ENCODE measurements at regions not wholly inside any gene's neighbourhood (a gene's known extent, or its start where the extent isn't known, plus 50 kb on each side); places are given as distances from the start of the nearest gene placed in this dataset.

DNA sequence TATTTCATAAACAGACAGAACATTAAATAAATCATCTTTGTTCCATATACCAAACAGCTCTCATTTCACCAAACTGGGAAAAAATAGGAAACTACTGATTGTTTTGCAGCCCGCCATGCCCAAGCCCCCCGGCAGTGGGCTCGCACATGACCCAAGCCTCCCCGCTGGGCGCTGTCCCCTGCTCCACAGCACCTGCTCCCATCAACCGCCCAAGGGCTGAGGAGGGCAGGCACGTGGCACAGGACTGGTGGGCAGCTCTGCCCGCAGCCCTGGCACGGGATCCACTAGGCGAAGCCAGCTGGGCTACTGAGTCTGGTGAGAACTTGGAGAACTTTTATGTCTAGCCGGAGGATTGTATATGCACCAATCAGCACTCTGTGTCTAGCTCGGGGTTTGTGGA is 554.8 kb upstream of the CCNG1 start:
- no peak overlapping the region for H3K27ac ChIP-seq
- intact Hi-C loops (cut with DNase I): no loop called here
- H3K4me1 ChIP-seq: no peaks in the 10 kb centered on the region
- DNase-seq (ENCODE audit: low spot score in 2 of 2): no peak
- H3K9me3 ChIP-seq: no peaks in the 10 kb centered on the region
- TF ChIP-seq, protein P1, sequence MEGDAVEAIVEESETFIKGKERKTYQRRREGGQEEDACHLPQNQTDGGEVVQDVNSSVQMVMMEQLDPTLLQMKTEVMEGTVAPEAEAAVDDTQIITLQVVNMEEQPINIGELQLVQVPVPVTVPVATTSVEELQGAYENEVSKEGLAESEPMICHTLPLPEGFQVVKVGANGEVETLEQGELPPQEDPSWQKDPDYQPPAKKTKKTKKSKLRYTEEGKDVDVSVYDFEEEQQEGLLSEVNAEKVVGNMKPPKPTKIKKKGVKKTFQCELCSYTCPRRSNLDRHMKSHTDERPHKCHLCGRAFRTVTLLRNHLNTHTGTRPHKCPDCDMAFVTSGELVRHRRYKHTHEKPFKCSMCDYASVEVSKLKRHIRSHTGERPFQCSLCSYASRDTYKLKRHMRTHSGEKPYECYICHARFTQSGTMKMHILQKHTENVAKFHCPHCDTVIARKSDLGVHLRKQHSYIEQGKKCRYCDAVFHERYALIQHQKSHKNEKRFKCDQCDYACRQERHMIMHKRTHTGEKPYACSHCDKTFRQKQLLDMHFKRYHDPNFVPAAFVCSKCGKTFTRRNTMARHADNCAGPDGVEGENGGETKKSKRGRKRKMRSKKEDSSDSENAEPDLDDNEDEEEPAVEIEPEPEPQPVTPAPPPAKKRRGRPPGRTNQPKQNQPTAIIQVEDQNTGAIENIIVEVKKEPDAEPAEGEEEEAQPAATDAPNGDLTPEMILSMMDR (IDR thresholded peaks at IDR 0.05): no peak
- H3K36me3 ChIP-seq: no peaks in the 10 kb centered on the region
- no peaks in the 10 kb centered on the region for H3K27me3 ChIP-seq
- no peak overlapping the region for H3K4me3 ChIP-seq

DNA sequence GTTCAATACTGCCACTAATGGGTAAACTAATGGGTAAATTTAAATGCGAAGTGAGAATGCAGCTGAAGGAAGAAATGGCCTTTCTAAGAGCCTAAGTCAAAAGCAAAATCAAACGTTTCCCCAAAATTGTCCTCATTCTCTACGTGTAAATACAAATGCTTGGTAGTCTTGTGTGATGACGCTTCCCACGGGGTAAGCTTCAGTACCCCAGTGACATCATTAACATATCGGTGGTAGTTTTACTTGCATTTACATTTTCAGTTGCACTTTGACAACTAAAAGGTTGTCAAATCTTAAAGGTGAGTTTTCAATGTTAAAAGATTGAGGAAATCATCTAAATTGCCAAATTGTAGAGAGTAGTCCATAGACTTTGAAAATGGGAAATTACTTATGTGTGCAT is 550.7 kb upstream of the CCNG1 start:
- TF ChIP-seq, protein P1 (IDR thresholded peaks at IDR 0.05): no peak
- no peaks in the 10 kb centered on the region for H3K9me3 ChIP-seq
- DNase-seq (ENCODE audit: low spot score in 2 of 2): no peak
- no peaks in the 10 kb centered on the region for H3K36me3 ChIP-seq
- no peak overlapping the region for H3K4me3 ChIP-seq
- intact Hi-C loops (cut with DNase I): no loop called here
- no peaks in the 10 kb centered on the region for H3K4me1 ChIP-seq
- no peak overlapping the region for H3K27ac ChIP-seq
- no peaks in the 10 kb centered on the region for H3K27me3 ChIP-seq

DNA sequence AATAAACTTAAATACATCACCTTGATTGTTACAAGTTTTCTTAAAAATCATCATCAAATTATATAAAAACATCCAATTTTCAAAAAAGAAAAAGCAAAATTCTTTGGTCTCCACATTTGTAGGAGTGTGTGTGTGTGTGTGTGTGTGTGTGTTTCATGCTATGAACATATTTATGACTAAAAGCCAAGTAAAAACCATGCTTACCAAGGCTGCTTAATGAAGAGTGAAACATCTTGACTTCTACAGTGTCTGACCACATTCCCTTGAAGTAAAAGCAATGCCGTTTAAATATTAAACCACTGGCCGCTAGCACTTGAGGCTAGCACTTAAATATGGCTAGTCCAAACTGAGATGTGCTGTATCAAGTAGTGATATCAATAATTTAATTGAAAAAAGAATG is 549.1 kb upstream of the CCNG1 start:
- H3K27me3 ChIP-seq: no peaks in the 10 kb centered on the region
- H3K9me3 ChIP-seq: no peaks in the 10 kb centered on the region
- no peak overlapping the region for H3K4me3 ChIP-seq
- intact Hi-C loops (cut with DNase I): no loop called here
- no peak for DNase-seq (ENCODE audit: low spot score in 2 of 2)
- H3K36me3 ChIP-seq: no peaks in the 10 kb centered on the region
- TF ChIP-seq, protein P1 (IDR thresholded peaks at IDR 0.05): no peak
- H3K4me1 ChIP-seq: no peaks in the 10 kb centered on the region
- no peak overlapping the region for H3K27ac ChIP-seq

DNA sequence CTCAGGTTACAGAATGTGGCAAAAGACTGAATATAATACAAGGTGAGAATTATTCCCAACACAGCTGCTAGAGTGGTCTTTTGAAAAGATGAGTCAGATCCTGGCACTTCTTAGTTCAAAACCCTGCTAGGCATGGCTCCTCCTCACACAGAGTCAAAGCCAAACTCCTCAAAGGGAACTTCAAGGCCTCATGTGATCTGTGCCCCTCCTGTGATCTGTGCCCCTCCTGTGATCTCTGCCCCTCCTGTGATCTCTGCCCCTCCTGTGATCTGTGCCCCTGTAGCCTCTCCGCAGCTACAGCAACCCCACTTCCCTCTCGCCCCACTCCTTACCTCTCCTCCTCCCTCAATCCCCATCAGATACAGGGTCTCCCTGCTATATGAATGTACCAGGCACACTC is 525.5 kb upstream of the CCNG1 start:
- intact Hi-C loops (cut with DNase I): no loop called here
- DNase-seq (ENCODE audit: low spot score in 2 of 2): no peak
- H3K27me3 ChIP-seq: no peaks in the 10 kb centered on the region
- H3K9me3 ChIP-seq: no peaks in the 10 kb centered on the region
- H3K4me3 ChIP-seq: no peak overlapping the region
- H3K4me1 ChIP-seq: no peaks in the 10 kb centered on the region
- TF ChIP-seq, protein P1 (IDR thresholded peaks at IDR 0.05): no peak
- no peak overlapping the region for H3K27ac ChIP-seq
- H3K36me3 ChIP-seq: no peaks in the 10 kb centered on the region

DNA sequence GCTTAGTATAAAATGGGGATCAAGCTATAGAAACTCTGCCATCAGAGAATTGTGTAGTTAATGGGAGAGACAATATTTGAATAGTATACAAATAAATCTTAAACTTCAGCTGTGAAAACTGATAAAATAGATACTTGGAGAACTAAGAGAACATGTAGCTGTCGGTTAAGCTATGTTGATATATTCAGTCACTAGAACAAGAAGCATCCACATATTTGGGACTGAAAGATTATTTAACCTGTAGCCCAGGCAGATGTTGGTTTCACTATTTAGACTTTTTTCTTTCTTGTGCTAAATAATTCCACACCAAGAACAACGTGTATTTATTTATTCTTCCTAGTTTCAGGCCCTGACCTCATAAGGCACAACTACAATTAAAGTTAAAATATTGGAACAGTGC is 521.0 kb upstream of the CCNG1 start:
- Histone ChIP-seq H3K27ac (no peak overlapping the region), H3K27me3 (no peaks in the 10 kb centered on the region), H3K4me3 (no peak overlapping the region), H3K4me1 (no peaks in the 10 kb centered on the region), H3K9me3 (no peaks in the 10 kb centered on the region), H3K36me3 (no peaks in the 10 kb centered on the region)
- intact Hi-C loops (cut with DNase I): no loop called here
- DNase-seq (ENCODE audit: low spot score in 2 of 2): no peak
- TF ChIP-seq, protein P1 (IDR thresholded peaks at IDR 0.05): no peak

DNA sequence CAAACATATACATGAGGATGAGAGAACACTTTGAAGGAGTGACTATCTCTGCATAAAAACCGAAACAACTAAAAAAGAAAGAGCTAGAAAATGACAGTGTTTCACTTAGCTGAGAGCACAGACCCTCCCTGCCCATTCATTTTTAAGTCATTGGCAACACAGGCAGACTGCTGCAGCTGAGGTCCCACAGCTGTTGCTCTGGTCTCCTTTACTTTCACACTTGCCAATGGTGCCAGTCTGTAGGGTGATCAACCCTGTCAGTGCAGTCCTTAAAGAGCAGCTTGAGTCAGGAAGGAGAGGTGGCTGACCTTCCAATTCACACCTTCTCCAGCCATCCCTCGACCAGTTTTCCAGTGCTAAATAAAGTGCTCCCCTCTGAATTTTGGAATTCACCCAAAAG is 508.3 kb upstream of the CCNG1 start:
- H3K27me3 ChIP-seq: no peaks in the 10 kb centered on the region
- no peak overlapping the region for H3K4me3 ChIP-seq
- no peaks in the 10 kb centered on the region for H3K9me3 ChIP-seq
- TF ChIP-seq, protein P1 (IDR thresholded peaks at IDR 0.05): no peak
- intact Hi-C loops (cut with DNase I): no loop called here
- DNase-seq (ENCODE audit: low spot score in 2 of 2): no peak
- H3K4me1 ChIP-seq: no peaks in the 10 kb centered on the region
- H3K27ac ChIP-seq: no peak overlapping the region
- H3K36me3 ChIP-seq: no peaks in the 10 kb centered on the region
